ENCODE measurements at regions not wholly inside any gene's neighbourhood (a gene's known extent, or its start where the extent isn't known, plus 50 kb on each side); places are given as distances from the start of the nearest gene placed in this dataset.

DNA sequence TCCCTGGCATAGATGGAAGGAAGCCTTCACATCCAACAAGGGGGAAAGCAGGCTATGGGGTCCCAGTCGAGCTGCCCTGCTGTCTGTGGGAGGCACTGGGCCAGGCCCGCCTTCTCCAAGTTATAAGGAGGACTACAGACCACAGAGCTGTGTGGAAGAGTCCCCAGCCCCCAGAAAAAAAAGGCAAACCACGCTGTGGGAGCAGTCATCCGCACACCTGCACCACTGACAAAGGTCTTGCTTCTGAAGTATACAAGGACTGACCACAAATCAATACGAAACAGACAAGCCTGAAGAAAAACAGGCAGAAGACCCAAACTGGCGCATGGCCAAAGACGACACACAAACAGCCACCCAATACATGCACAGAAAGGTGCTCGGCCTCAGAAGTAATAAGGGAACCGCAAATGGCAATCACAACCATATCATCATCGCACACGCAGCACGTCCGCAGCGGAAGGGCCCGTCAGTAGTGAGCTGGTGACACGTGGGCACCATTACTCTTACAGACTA, 384.1 kb downstream of the CTTN start:
- intact Hi-C loops (cut with micrococcal nuclease) = no loop called here
- Mint-ChIP-seq H3K4me3 (no peak overlapping the region), H3K27ac (no peak overlapping the region), H3K27me3 (no peaks in the 10 kb centered on the region), H3K9me3 (no peaks in the 10 kb centered on the region), H3K4me1 (no peaks in the 10 kb centered on the region), H3K36me3 (ENCODE audit: low read depth) (no peaks in the 10 kb centered on the region)
- ATAC-seq (ENCODE audit: low read depth) (no peak), DNase-seq (no peak)
- TF ChIP-seq, protein P1, sequence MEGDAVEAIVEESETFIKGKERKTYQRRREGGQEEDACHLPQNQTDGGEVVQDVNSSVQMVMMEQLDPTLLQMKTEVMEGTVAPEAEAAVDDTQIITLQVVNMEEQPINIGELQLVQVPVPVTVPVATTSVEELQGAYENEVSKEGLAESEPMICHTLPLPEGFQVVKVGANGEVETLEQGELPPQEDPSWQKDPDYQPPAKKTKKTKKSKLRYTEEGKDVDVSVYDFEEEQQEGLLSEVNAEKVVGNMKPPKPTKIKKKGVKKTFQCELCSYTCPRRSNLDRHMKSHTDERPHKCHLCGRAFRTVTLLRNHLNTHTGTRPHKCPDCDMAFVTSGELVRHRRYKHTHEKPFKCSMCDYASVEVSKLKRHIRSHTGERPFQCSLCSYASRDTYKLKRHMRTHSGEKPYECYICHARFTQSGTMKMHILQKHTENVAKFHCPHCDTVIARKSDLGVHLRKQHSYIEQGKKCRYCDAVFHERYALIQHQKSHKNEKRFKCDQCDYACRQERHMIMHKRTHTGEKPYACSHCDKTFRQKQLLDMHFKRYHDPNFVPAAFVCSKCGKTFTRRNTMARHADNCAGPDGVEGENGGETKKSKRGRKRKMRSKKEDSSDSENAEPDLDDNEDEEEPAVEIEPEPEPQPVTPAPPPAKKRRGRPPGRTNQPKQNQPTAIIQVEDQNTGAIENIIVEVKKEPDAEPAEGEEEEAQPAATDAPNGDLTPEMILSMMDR (IDR thresholded peaks at IDR 0.05) = no peak
- CTCF ChIA-PET = no interaction called here
- POLR2A ChIA-PET = no interaction called here

DNA sequence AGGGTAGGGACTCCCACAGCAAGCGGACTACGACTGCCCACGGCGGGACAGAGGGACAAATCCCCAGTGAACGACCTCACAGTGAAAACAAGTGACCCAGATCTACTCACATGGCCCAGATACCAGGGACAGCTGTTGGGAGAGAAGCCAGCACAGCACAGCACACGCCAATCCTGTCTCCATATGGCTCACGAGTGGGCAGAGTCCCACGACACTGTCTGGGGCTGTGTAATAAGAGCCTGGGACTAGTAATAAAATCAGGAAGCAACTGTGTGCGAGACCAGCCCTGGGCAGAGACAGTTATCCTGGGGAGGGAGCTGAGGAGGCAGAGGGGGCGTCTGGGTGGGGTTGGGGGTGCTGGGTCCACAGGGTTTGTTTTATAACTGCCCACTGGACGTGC, 385.0 kb downstream of the CTTN start:
- TF ChIP-seq, protein P1 (IDR thresholded peaks at IDR 0.05) = no peak
- no peaks in the 10 kb centered on the region for H3K27me3 Mint-ChIP-seq
- DNase-seq (no peak), ATAC-seq (ENCODE audit: low read depth) (no peak)
- intact Hi-C loops (cut with micrococcal nuclease) = no loop called here
- no peak overlapping the region for H3K4me3 Mint-ChIP-seq
- H3K27ac Mint-ChIP-seq = no peak overlapping the region
- no peaks in the 10 kb centered on the region for H3K4me1 Mint-ChIP-seq
- CTCF ChIA-PET = no interaction called here
- no peaks in the 10 kb centered on the region for H3K36me3 Mint-ChIP-seq (ENCODE audit: low read depth)
- H3K9me3 Mint-ChIP-seq = no peaks in the 10 kb centered on the region
- POLR2A ChIA-PET = no interaction called here

DNA sequence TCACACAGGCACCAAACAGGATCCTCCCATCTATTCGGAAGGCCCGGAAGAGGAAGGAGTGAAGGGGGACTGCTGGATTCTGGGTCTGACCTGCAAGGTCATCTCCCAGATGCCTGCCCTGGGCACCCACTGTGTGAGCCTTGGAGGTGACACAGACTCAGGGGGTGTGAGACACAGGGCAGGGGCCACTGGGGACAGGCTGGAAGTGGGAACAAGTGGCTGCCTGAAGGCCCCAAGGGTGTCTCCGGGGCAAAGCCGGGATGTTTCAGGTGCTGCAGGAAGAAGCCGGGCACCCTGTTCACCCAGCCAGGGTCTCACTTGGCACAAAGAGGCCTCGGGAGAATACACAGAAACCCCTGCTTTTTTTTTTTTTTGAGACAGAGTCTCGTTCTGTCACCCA, 385.5 kb downstream of the CTTN start:
- ATAC-seq (ENCODE audit: low read depth) = no peak
- no peaks in the 10 kb centered on the region for H3K36me3 Mint-ChIP-seq (ENCODE audit: low read depth)

DNA sequence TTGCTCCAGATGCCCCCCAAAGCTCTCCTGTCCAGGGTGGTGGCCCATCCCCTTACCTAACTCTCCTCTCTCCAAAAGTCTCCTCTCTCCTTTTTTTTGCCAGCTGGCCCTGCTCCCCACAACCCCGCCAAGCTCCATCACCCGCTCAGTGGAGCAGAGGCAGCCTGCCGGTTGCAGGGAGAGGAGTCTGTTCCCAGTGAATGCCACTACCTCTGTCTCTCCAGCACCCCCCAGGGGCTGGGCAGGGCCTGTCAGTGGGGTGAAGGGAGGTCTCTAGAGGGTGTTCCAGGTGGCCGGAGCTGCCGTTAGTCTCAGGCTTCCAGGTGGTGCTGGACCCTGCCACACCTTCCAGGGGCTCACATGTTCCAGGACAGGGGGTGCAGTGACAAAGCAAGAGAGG, 387.0 kb downstream of the CTTN start:
- intact Hi-C loops (cut with micrococcal nuclease) = no loop called here

More for the DNA sequence above, 385.5 kb downstream of the CTTN start:
- H3K4me3 Mint-ChIP-seq = no peak overlapping the region
- intact Hi-C loops (cut with micrococcal nuclease) = no loop called here
- no peaks in the 10 kb centered on the region for H3K27me3 Mint-ChIP-seq
- H3K9me3 Mint-ChIP-seq = no peaks in the 10 kb centered on the region
- ChIA-PET CTCF (no interaction called here), POLR2A (no interaction called here)
- no peaks in the 10 kb centered on the region for H3K4me1 Mint-ChIP-seq
- H3K27ac Mint-ChIP-seq = no peak overlapping the region
- no peak for DNase-seq
- TF ChIP-seq, protein P1 (IDR thresholded peaks at IDR 0.05) = no peak

DNA sequence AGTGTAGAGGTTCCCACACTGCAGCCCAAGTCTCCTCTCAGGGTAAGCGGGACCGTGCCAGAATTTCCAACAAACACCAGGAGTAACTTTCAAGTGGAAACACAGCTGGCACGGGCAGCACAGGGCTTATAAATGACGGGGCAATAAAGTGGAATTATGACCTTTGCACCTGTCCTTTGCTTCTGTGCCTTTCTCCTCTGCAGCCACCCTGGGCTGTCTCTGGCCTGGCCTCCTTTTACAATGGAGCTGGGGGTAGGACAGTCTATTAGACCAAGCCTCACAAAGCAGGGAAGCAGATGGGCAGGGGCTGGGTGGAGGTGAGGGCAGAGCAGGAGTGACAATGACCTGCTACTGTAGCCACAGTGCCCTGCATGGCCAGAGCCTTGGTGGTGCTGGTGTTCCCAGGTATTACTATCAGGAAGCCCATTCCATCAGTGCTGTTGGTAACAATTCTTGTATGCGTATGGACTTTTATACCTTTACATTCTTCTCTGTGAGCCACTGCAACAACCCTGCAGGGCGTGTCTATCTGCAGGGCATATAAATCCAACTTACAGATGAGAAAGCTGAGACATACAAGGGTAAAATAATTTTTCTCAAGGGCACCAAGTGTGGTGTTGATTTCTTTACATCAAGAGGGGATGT, 387.8 kb downstream of the CTTN start:
- POLR2A ChIA-PET = no interaction called here
- TF ChIP-seq, protein P1 (IDR thresholded peaks at IDR 0.05) = no peak
- no peak for ATAC-seq (ENCODE audit: low read depth)
- Mint-ChIP-seq H3K4me1 (no peaks in the 10 kb centered on the region), H3K9me3 (no peaks in the 10 kb centered on the region), H3K27ac (no peak overlapping the region), H3K27me3 (no peaks in the 10 kb centered on the region), H3K4me3 (no peak overlapping the region), H3K36me3 (ENCODE audit: low read depth) (no peaks in the 10 kb centered on the region)
- CTCF ChIA-PET = no interaction called here
- intact Hi-C loops (cut with micrococcal nuclease) = no loop called here
- DNase-seq = no peak

More for the DNA sequence above, 387.0 kb downstream of the CTTN start:
- Mint-ChIP-seq H3K9me3 (no peaks in the 10 kb centered on the region), H3K4me1 (no peaks in the 10 kb centered on the region), H3K36me3 (ENCODE audit: low read depth) (no peaks in the 10 kb centered on the region), H3K27me3 (no peaks in the 10 kb centered on the region), H3K4me3 (no peak overlapping the region), H3K27ac (no peak overlapping the region)
- ChIA-PET POLR2A (no interaction called here), CTCF (no interaction called here)
- TF ChIP-seq, protein P1 (IDR thresholded peaks at IDR 0.05) = no peak
- ATAC-seq (ENCODE audit: low read depth) = no peak
- no peak for DNase-seq
